ENCODE measurements at regions not wholly inside any gene's neighbourhood (a gene's known extent, or its start where the extent isn't known, plus 50 kb on each side); places are given as distances from the start of the nearest gene placed in this dataset.

- no peak overlapping the region for H3K4me3 ChIP-seq (ENCODE audit: low read depth, low read length)
- no peak for TF ChIP-seq CTCF (conservative IDR thresholded peaks at IDR 0.05; ENCODE audit: low read depth, low read length)
- DNase-seq (ENCODE audit: low read depth) = no peak
Observed at GRCh38 chr15:53437985-53438841, 321.2 kb downstream of the WDR72 start.

- no peak for TF ChIP-seq CTCF (conservative IDR thresholded peaks at IDR 0.05; ENCODE audit: low read depth, low read length)
- DNase-seq (ENCODE audit: low read depth) = no peak
Observed at GRCh38 chr15:53437366-53437765, 322.1 kb downstream of the WDR72 start.

GRCh38 chr15:53434174-53434678 lies 325.2 kb downstream of the WDR72 start:
- TF ChIP-seq CTCF (conservative IDR thresholded peaks at IDR 0.05; ENCODE audit: low read depth, low read length) = no peak
- H3K4me3 ChIP-seq (ENCODE audit: low read depth, low read length) = no peak overlapping the region
- DNase-seq (ENCODE audit: low read depth) = no peak

More at GRCh38 chr15:53437366-53437765, 322.1 kb downstream of the WDR72 start:
- no peak overlapping the region for H3K4me3 ChIP-seq (ENCODE audit: low read depth, low read length)

- TF ChIP-seq CTCF (conservative IDR thresholded peaks at IDR 0.05; ENCODE audit: low read depth, low read length) = no peak
- DNase-seq (ENCODE audit: low read depth) = no peak
- no peak overlapping the region for H3K4me3 ChIP-seq (ENCODE audit: low read depth, low read length)
Observed at GRCh38 chr15:53416219-53416940, 343.1 kb downstream of the WDR72 start.

- no peak overlapping the region for H3K4me3 ChIP-seq (ENCODE audit: low read depth, low read length)
- DNase-seq (ENCODE audit: low read depth) = no peak
- no peak for TF ChIP-seq CTCF (conservative IDR thresholded peaks at IDR 0.05; ENCODE audit: low read depth, low read length)
Observed at GRCh38 chr15:53414167-53414566, 345.3 kb downstream of the WDR72 start.

- H3K4me3 ChIP-seq (ENCODE audit: low read depth, low read length) = no peak overlapping the region
- no peak for TF ChIP-seq CTCF (conservative IDR thresholded peaks at IDR 0.05; ENCODE audit: low read depth, low read length)
- no peak for DNase-seq (ENCODE audit: low read depth)
Observed at GRCh38 chr15:53412542-53412941, 346.9 kb downstream of the WDR72 start.

Measured in epithelial cell of proximal tubule (primary cell).